Skeletal muscle satellite cell (primary cell): ENCODE measurements at regions not wholly inside any gene's neighbourhood (a gene's known extent, or its start where the extent isn't known, plus 50 kb on each side); places are given as distances from the start of the nearest gene placed in this dataset.
"Not testable (repeated sequence)": the region's sequence is repeated elsewhere in the genome, so short reads cannot be mapped to it uniquely, and the experiment has no call there.

Source experiments
- H3K27me3 ChIP-seq: 2 replicates; pipeline ENCODE4 v1.7.0; 2013; ENCODE audit warnings: low read length; ENCODE audit not compliant: control insufficient read depth, insufficient read depth
- H3K36me3 ChIP-seq: 2 replicates; pipeline ENCODE4 v1.7.0; 2013; ENCODE audit warnings: mild to moderate bottlenecking, control low read depth, low read length; ENCODE audit not compliant: insufficient read depth
- H3K4me1 ChIP-seq: 2 replicates; pipeline ENCODE4 v1.7.0; 2013; ENCODE audit warnings: low read length; ENCODE audit not compliant: control insufficient read depth, insufficient read depth
- H3K4me2 ChIP-seq: 2 replicates; pipeline ENCODE4 v1.7.0; 2013; ENCODE audit warnings: mild to moderate bottlenecking, low read length
- H3K4me3 ChIP-seq: 2 replicates; pipeline ENCODE4 v1.7.0; 2013; ENCODE audit warnings: low read length
- H3K9ac ChIP-seq: 2 replicates; pipeline ENCODE4 v1.7.0; 2013; ENCODE audit warnings: mild to moderate bottlenecking, low read depth, low read length, moderate library complexity
- H3K9me3 ChIP-seq: replicated peaks from 2 replicates; pipeline ENCODE4 v1.7.0; 2013; ENCODE audit warnings: mild to moderate bottlenecking, control low read depth, low read length

DNA sequence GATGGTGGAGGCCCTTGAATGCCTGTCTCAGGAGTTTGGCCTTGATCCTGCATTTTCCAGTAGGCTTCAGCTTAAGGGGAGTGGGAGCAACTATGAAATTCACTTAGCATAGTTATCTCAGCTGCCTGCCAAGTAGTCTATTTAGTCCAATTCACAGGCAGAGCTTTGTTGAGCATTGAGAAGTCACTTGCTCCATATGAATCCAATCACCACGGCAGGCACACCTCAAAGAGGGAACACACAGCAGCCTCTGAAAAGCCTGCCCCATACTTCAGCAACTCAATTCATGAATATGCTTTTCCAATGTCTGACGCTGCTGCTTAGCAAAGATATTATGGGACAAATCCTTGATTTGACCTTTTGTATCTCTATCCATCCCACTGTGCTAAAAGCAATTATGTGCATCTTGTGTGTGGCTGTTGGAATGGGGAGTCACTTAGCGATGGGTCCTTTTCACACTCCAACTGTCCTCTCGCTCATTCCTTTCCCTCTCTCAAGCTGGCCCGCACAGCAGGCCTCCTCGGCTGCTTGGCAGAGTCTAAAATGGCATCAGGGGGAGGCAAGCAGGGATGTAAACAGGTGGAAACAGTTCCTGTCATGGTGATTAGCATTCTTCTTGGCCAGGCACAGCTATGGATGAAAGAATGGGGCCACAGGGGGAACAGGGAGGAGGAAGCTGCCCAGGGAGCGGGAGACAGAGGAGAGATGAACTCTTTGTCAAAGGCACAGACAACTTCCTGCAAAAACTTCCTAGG lies 56.0 kb upstream of the LRPPRC start:
- Histone ChIP-seq H3K36me3 (no peaks in the 10 kb centered on the region), H3K4me3 (no peak overlapping the region), H3K9me3 (no peaks in the 10 kb centered on the region), H3K27me3 (peaks cover 11% of the 10 kb centered on the region), H3K9ac (no peak overlapping the region), H3K4me1 (no peaks in the 10 kb centered on the region), H3K4me2 (no peak overlapping the region)

DNA sequence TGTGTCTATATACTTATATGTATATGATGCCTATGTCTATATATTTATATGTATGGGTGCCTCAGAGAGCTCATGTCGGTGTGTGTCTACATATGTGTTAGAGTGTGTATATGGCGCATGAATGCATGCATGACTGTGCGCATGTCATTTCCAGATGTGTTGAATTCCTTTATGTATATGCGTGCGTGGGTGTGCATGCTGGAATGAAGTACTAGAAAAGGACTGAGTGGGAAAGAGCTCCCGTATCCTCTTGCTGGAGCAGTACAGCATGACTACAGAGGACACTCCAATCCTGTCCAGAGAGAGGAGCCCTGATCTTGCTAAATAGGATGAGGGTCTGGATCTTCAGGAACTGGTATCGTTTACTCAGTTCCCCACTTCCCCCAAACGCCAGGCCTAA lies 56.8 kb upstream of the LRPPRC start:
- peaks cover 13% of the 10 kb centered on the region for H3K27me3 ChIP-seq
- no peak overlapping the region for H3K4me3 ChIP-seq
- H3K9ac ChIP-seq: no peak overlapping the region
- H3K36me3 ChIP-seq: no peaks in the 10 kb centered on the region
- H3K4me2 ChIP-seq: no peak overlapping the region
- no peaks in the 10 kb centered on the region for H3K9me3 ChIP-seq
- H3K4me1 ChIP-seq: no peaks in the 10 kb centered on the region

DNA sequence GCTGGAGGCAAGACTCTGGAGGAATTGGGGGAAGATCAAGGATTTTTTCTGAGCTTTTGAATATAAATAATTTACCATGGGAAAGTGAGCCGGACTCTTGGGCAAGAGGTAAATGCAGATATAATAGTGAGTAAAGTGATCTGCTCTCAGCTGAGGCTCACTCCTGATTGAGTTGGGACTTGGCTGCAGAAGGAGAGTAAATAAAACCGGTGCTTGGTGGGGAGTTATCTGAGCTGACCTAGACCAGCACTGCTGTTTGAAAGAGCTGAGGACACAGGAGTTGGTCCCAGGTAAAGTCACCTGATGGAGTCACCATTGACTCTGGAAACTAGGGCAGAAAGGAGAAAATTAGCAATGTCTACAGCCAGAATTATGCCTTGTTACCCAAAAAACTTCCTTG lies 57.3 kb upstream of the LRPPRC start:
- H3K36me3 ChIP-seq: no peaks in the 10 kb centered on the region
- no peaks in the 10 kb centered on the region for H3K9me3 ChIP-seq
- H3K4me3 ChIP-seq: no peak overlapping the region
- H3K4me2 ChIP-seq: no peak overlapping the region
- H3K4me1 ChIP-seq: no peaks in the 10 kb centered on the region
- no peak overlapping the region for H3K9ac ChIP-seq
- peaks cover 17% of the 10 kb centered on the region for H3K27me3 ChIP-seq

DNA sequence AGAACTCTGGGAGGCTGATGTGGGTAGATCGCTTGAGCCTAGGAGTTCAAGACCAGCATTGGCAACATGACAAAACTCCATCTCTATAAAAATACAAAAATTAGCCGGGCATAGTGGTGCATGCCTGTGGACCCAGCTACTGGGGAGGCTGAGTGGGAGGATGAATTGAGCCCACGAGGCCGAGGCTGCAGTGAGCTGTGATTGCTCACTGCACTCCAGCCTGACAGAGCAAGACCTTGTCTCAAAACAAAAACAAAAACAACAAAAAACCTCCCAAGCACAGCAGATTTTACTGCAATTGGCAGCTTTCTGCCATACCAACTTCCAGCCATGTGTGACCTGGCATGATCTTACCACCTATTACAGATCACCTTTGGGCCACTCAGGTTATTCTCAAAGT lies 57.7 kb upstream of the LRPPRC start:
- peaks cover 18% of the 10 kb centered on the region for H3K27me3 ChIP-seq
- no peak overlapping the region for H3K9ac ChIP-seq
- H3K4me1 ChIP-seq: no peaks in the 10 kb centered on the region
- H3K36me3 ChIP-seq: no peaks in the 10 kb centered on the region
- no peak overlapping the region for H3K4me3 ChIP-seq
- H3K4me2 ChIP-seq: no peak overlapping the region
- no peaks in the 10 kb centered on the region for H3K9me3 ChIP-seq

DNA sequence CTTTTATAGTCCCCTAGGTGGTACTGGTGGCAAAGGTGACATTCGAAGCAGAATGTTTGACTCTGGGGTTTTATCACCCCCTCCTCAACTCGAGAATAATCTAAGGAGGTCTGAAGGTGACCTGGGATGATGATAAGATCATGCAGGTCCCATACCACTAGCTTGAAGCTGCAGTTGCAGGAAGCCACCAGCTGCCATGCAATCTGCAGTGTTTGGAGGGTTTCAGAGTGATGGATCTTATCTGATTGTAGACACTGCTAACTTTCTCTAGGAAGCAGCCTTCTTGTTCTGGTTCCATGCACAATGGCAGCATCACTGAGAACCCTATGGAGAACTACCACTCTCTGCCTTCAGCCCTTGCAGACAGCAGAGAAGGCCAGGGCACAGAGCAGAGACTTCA lies 59.4 kb upstream of the LRPPRC start:
- Histone ChIP-seq H3K9ac (no peak overlapping the region), H3K9me3 (no peaks in the 10 kb centered on the region), H3K27me3 (peaks cover 12% of the 10 kb centered on the region), H3K4me1 (no peaks in the 10 kb centered on the region), H3K4me2 (no peak overlapping the region), H3K36me3 (no peaks in the 10 kb centered on the region), H3K4me3 (no peak overlapping the region)

DNA sequence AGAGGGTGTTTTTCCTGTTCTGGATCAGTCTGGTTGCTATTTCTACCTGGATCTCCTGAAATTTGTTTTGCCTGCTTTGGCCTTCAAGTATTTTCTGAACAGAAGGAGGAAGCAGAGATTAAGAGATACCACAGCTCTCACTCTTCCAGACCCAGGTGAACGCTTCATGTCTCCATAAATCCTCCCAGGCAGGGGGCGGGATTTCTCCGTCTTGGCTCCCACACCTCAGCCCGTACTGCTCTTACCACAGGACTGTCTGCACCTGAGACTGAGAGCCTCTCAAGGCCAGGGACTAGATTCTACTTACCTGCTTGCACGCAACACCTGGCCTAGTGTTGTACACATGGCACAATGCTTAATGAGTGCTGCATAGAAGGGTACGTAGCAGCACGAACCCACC lies 59.9 kb upstream of the LRPPRC start:
- H3K36me3 ChIP-seq: no peaks in the 10 kb centered on the region
- H3K4me3 ChIP-seq: no peak overlapping the region
- no peaks in the 10 kb centered on the region for H3K4me1 ChIP-seq
- H3K27me3 ChIP-seq: peaks cover 13% of the 10 kb centered on the region
- H3K9ac ChIP-seq: no peak overlapping the region
- no peak overlapping the region for H3K4me2 ChIP-seq
- H3K9me3 ChIP-seq: no peaks in the 10 kb centered on the region

DNA sequence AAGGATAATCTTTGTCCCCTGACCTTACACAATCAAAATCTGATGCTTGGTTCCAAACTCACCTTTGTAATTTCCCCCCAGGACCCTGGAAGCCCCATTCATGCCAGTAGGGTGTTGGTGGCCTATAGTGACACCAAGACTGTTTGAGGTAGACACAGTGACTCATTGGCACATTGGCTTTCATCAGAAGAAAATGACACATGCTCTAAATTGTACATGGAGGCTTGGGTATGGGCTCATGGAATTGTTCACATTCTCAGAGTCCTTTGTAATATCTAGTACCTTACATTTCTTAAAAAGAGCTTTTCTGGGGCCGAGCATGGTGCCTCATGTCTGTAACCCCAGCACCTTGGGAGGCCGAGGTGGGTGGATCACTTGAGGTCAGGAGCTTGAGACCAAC lies 61.2 kb upstream of the LRPPRC start:
- H3K9ac ChIP-seq: no peak overlapping the region
- no peak overlapping the region for H3K4me3 ChIP-seq
- no peaks in the 10 kb centered on the region for H3K9me3 ChIP-seq
- H3K4me1 ChIP-seq: no peaks in the 10 kb centered on the region
- H3K27me3 ChIP-seq: peaks cover 21% of the 10 kb centered on the region
- H3K4me2 ChIP-seq: no peak overlapping the region
- no peaks in the 10 kb centered on the region for H3K36me3 ChIP-seq

DNA sequence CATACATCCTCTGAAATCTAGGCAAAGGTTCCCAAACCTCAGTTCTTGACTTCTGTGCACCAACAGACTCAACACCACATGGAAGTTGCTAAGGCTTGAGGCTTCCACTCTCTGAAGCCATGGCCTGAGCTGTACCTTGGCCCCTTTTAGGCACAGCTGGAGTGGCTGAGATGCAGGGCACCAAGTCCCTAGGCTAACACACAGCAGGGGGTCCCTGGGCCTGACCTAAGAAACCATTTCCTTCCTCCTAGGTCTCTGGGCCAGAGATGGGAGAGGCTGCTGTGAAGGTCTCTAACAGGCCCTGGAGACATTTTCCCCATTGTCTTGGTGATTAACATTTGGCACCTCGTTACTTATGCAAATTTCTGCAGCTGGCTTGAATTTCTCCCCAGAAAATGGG lies 64.5 kb upstream of the LRPPRC start:
- H3K4me3 ChIP-seq, H3K9ac ChIP-seq, H3K4me1 ChIP-seq, H3K4me2 ChIP-seq, H3K36me3 ChIP-seq, H3K9me3 ChIP-seq: not testable (repeated sequence)
- H3K27me3 ChIP-seq: peaks cover 38% of the 10 kb centered on the region

DNA sequence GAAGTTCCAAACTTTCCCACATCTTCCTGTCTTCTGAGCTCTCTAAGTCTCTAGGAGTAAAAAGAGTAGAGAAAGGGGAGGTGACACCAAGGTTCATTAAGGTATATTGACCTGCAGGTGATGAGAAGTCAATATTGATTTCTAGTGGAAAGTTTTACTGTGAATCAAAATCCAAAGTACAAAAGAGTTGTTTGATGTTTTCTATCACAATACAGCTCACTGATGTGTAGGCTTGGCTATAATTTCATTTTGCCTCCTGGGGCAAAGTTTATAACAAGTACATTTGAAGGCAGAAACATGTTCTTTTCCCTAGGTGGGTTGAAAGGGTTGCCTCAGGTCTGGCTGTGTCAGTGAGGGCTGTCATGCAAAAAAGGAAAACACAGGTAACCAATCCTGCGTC lies 65.2 kb upstream of the LRPPRC start:
- H3K4me3 ChIP-seq: no peak overlapping the region
- no peaks in the 10 kb centered on the region for H3K9me3 ChIP-seq
- no peak overlapping the region for H3K9ac ChIP-seq
- peaks cover 38% of the 10 kb centered on the region for H3K27me3 ChIP-seq
- no peaks in the 10 kb centered on the region for H3K36me3 ChIP-seq
- H3K4me1 ChIP-seq: no peaks in the 10 kb centered on the region
- H3K4me2 ChIP-seq: no peak overlapping the region

DNA sequence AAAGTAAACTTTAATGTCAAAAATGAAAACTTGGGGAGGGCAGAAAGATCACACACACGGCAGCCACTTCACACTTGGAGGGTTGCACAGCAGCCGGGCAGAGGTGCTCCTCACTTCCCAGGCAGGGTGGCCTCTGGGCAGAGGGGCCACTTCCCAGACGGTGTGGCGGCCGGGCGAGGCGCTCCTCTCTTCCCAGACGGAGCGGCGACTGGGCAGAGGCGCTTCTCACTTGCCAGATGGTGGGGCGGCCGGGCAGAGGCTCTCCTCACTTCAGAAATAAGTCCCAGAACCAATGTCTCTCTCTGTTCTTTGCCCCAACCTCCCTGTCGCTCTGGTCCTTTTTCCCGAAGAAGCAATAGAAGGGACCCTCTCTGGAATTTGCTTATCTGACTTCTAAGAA lies 65.7 kb upstream of the LRPPRC start:
- peaks cover 35% of the 10 kb centered on the region for H3K27me3 ChIP-seq
- no peaks in the 10 kb centered on the region for H3K9me3 ChIP-seq
- H3K4me2 ChIP-seq: no peak overlapping the region
- no peaks in the 10 kb centered on the region for H3K36me3 ChIP-seq
- no peaks in the 10 kb centered on the region for H3K4me1 ChIP-seq
- no peak overlapping the region for H3K4me3 ChIP-seq
- no peak overlapping the region for H3K9ac ChIP-seq

DNA sequence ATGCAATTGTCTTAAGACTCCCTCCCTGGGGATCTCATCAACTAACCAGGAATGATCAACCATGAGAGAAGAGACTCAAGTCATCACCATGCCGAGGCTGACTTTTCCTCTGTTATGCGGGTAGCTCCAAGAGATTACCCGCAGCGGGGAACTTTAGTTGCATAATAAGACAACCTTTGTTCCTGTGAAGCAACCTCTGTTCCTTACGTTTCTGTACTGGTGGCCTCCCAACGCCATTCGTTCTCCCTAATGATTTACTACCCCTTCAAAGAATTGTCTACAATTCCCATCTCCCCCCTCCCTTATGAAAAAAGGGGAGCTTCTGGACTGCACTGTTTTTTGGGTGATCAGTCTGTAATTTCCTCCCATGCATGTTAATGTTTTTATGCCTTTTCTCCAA lies 66.1 kb upstream of the LRPPRC start:
- no peak overlapping the region for H3K9ac ChIP-seq
- H3K4me1 ChIP-seq: no peaks in the 10 kb centered on the region
- H3K36me3 ChIP-seq: no peaks in the 10 kb centered on the region
- no peaks in the 10 kb centered on the region for H3K9me3 ChIP-seq
- peaks cover 35% of the 10 kb centered on the region for H3K27me3 ChIP-seq
- H3K4me3 ChIP-seq: no peak overlapping the region
- H3K4me2 ChIP-seq: no peak overlapping the region

DNA sequence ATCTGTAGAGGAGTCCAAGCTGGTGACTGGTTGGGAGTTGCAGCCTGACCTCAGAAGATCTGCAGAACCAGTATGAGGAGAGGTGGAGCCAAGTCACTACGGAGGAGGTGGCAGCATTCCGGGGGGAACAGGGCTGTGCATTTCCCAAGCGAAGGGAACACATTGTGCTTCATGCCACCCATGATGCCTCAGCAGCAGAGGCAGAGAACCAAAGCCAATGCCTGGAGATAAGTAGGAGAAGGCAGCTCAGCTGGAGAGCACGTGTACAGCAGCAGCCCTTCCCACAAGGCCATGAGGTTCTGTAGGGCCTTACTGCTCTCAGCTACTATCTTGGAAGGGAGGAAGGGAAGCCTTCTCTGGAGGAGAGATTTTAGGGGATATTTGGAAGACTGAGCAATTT lies 67.2 kb upstream of the LRPPRC start:
- no peak overlapping the region for H3K9ac ChIP-seq
- no peak overlapping the region for H3K4me3 ChIP-seq
- H3K4me2 ChIP-seq: no peak overlapping the region
- no peaks in the 10 kb centered on the region for H3K36me3 ChIP-seq
- no peaks in the 10 kb centered on the region for H3K4me1 ChIP-seq
- peaks cover 29% of the 10 kb centered on the region for H3K27me3 ChIP-seq
- no peaks in the 10 kb centered on the region for H3K9me3 ChIP-seq
